ENCODE measurements at regions not wholly inside any gene's neighbourhood (a gene's known extent, or its start where the extent isn't known, plus 50 kb on each side); places are given as distances from the start of the nearest gene placed in this dataset.
"Not testable (repeated sequence)": the region's sequence is repeated elsewhere in the genome, so short reads cannot be mapped to it uniquely, and the experiment has no call there.

- Histone ChIP-seq H3K4me3 (ENCODE audit: low read length) (no peak overlapping the region), H3K36me3 (ENCODE audit: insufficient read depth, low read depth, low read length) (no peaks in the 10 kb centered on the region), H3K27ac (ENCODE audit: low read length) (no peak overlapping the region), H3K9ac (ENCODE audit: low read depth, low read length) (no peak overlapping the region), H3K4me1 (ENCODE audit: insufficient read depth, low read length) (no peaks in the 10 kb centered on the region), H3K27me3 (ENCODE audit: insufficient read depth, low read length) (no peaks in the 10 kb centered on the region), H3K9me3 (ENCODE audit: insufficient read depth, low read depth, low read length) (no peaks in the 10 kb centered on the region)
Measured at GRCh38 chr10:23780331-23780730, 341.5 kb downstream of the OTUD1 start.

- Histone ChIP-seq H3K4me1 (ENCODE audit: insufficient read depth, low read length) (no peaks in the 10 kb centered on the region), H3K9me3 (ENCODE audit: insufficient read depth, low read depth, low read length) (no peaks in the 10 kb centered on the region), H3K27me3 (ENCODE audit: insufficient read depth, low read length) (no peaks in the 10 kb centered on the region), H3K27ac (ENCODE audit: low read length) (no peak overlapping the region), H3K4me3 (ENCODE audit: low read length) (no peak overlapping the region), H3K36me3 (ENCODE audit: insufficient read depth, low read depth, low read length) (no peaks in the 10 kb centered on the region), H3K9ac (ENCODE audit: low read depth, low read length) (no peak overlapping the region)
Measured at GRCh38 chr10:23786594-23786993, 347.7 kb downstream of the OTUD1 start.

- Histone ChIP-seq H3K27ac (ENCODE audit: low read length) (no peak overlapping the region), H3K27me3 (ENCODE audit: insufficient read depth, low read length) (no peaks in the 10 kb centered on the region), H3K4me1 (ENCODE audit: insufficient read depth, low read length) (no peaks in the 10 kb centered on the region), H3K36me3 (ENCODE audit: insufficient read depth, low read depth, low read length) (no peaks in the 10 kb centered on the region), H3K9ac (ENCODE audit: low read depth, low read length) (no peak overlapping the region), H3K9me3 (ENCODE audit: insufficient read depth, low read depth, low read length) (no peaks in the 10 kb centered on the region), H3K4me3 (ENCODE audit: low read length) (no peak overlapping the region)
Measured at GRCh38 chr10:23793577-23793976, 354.7 kb downstream of the OTUD1 start.

- H3K4me1 ChIP-seq (ENCODE audit: insufficient read depth, low read length); H3K27ac ChIP-seq (ENCODE audit: low read length); H3K9me3 ChIP-seq (ENCODE audit: insufficient read depth, low read depth, low read length); H3K4me3 ChIP-seq (ENCODE audit: low read length); H3K27me3 ChIP-seq (ENCODE audit: insufficient read depth, low read length); H3K9ac ChIP-seq (ENCODE audit: low read depth, low read length); H3K36me3 ChIP-seq (ENCODE audit: insufficient read depth, low read depth, low read length): not testable (repeated sequence)
Measured at GRCh38 chr10:23797452-23797851, 358.6 kb downstream of the OTUD1 start.

- Histone ChIP-seq H3K27ac (ENCODE audit: low read length) (no peak overlapping the region), H3K4me3 (ENCODE audit: low read length) (no peak overlapping the region), H3K4me1 (ENCODE audit: insufficient read depth, low read length) (no peaks in the 10 kb centered on the region), H3K9ac (ENCODE audit: low read depth, low read length) (no peak overlapping the region), H3K9me3 (ENCODE audit: insufficient read depth, low read depth, low read length) (no peaks in the 10 kb centered on the region), H3K36me3 (ENCODE audit: insufficient read depth, low read depth, low read length) (no peaks in the 10 kb centered on the region), H3K27me3 (ENCODE audit: insufficient read depth, low read length) (no peaks in the 10 kb centered on the region)
Measured at GRCh38 chr10:23804125-23804524, 365.2 kb downstream of the OTUD1 start.

- Histone ChIP-seq H3K4me1 (ENCODE audit: insufficient read depth, low read length) (no peaks in the 10 kb centered on the region; the same call in none of the 2 replicates), H3K27me3 (ENCODE audit: insufficient read depth, low read length) (no peaks in the 10 kb centered on the region), H3K4me3 (ENCODE audit: low read length) (no peak overlapping the region), H3K27ac (ENCODE audit: low read length) (no peak overlapping the region), H3K9me3 (ENCODE audit: insufficient read depth, low read depth, low read length) (no peaks in the 10 kb centered on the region), H3K36me3 (ENCODE audit: insufficient read depth, low read depth, low read length) (no peaks in the 10 kb centered on the region), H3K9ac (ENCODE audit: low read depth, low read length) (no peak overlapping the region)
Measured at GRCh38 chr10:23813687-23814086, 374.8 kb downstream of the OTUD1 start.

- H3K4me1 ChIP-seq (ENCODE audit: insufficient read depth, low read length) = no peaks in the 10 kb centered on the region; the same call in none of the 2 replicates
- no peak overlapping the region for H3K9ac ChIP-seq (ENCODE audit: low read depth, low read length)
- H3K9me3 ChIP-seq (ENCODE audit: insufficient read depth, low read depth, low read length) = no peaks in the 10 kb centered on the region
- no peak overlapping the region for H3K27ac ChIP-seq (ENCODE audit: low read length)
- no peaks in the 10 kb centered on the region; the same call in 1 of the 2 replicates for H3K27me3 ChIP-seq (ENCODE audit: insufficient read depth, low read length)
- no peak overlapping the region for H3K4me3 ChIP-seq (ENCODE audit: low read length)
- H3K36me3 ChIP-seq (ENCODE audit: insufficient read depth, low read depth, low read length) = no peaks in the 10 kb centered on the region
Measured at GRCh38 chr10:23818484-23818883, 379.6 kb downstream of the OTUD1 start.

- H3K27ac ChIP-seq (ENCODE audit: low read length) = no peak overlapping the region
- no peaks in the 10 kb centered on the region; the same call in 1 of the 2 replicates for H3K27me3 ChIP-seq (ENCODE audit: insufficient read depth, low read length)
- H3K9me3 ChIP-seq (ENCODE audit: insufficient read depth, low read depth, low read length) = no peaks in the 10 kb centered on the region
- no peak overlapping the region for H3K9ac ChIP-seq (ENCODE audit: low read depth, low read length)
- H3K36me3 ChIP-seq (ENCODE audit: insufficient read depth, low read depth, low read length) = no peaks in the 10 kb centered on the region
- no peaks in the 10 kb centered on the region; the same call in none of the 2 replicates for H3K4me1 ChIP-seq (ENCODE audit: insufficient read depth, low read length)
- H3K4me3 ChIP-seq (ENCODE audit: low read length) = no peak overlapping the region
Measured at GRCh38 chr10:23820792-23821191, 381.9 kb downstream of the OTUD1 start.

- Histone ChIP-seq H3K9ac (ENCODE audit: low read depth, low read length) (no peak overlapping the region), H3K27ac (ENCODE audit: low read length) (no peak overlapping the region), H3K9me3 (ENCODE audit: insufficient read depth, low read depth, low read length) (no peaks in the 10 kb centered on the region), H3K36me3 (ENCODE audit: insufficient read depth, low read depth, low read length) (no peaks in the 10 kb centered on the region), H3K4me3 (ENCODE audit: low read length) (no peak overlapping the region), H3K27me3 (ENCODE audit: insufficient read depth, low read length) (no peaks in the 10 kb centered on the region; the same call in 1 of the 2 replicates), H3K4me1 (ENCODE audit: insufficient read depth, low read length) (no peaks in the 10 kb centered on the region)
Measured at GRCh38 chr10:23824822-23825221, 384.1 kb upstream of the KIAA1217 start.

GRCh38 chr10:23826421-23826820, 382.5 kb upstream of the KIAA1217 start:
- Histone ChIP-seq H3K9me3 (ENCODE audit: insufficient read depth, low read depth, low read length) (no peaks in the 10 kb centered on the region), H3K27ac (ENCODE audit: low read length) (no peak overlapping the region), H3K36me3 (ENCODE audit: insufficient read depth, low read depth, low read length) (no peaks in the 10 kb centered on the region), H3K4me1 (ENCODE audit: insufficient read depth, low read length) (no peaks in the 10 kb centered on the region), H3K9ac (ENCODE audit: low read depth, low read length) (no peak overlapping the region), H3K4me3 (ENCODE audit: low read length) (no peak overlapping the region), H3K27me3 (ENCODE audit: insufficient read depth, low read length) (no peaks in the 10 kb centered on the region; the same call in 1 of the 2 replicates)

- Histone ChIP-seq H3K9ac (ENCODE audit: low read depth, low read length) (no peak overlapping the region), H3K27ac (ENCODE audit: low read length) (no peak overlapping the region), H3K4me1 (ENCODE audit: insufficient read depth, low read length) (no peaks in the 10 kb centered on the region), H3K36me3 (ENCODE audit: insufficient read depth, low read depth, low read length) (no peaks in the 10 kb centered on the region), H3K4me3 (ENCODE audit: low read length) (no peak overlapping the region), H3K27me3 (ENCODE audit: insufficient read depth, low read length) (no peaks in the 10 kb centered on the region; the same call in 1 of the 2 replicates), H3K9me3 (ENCODE audit: insufficient read depth, low read depth, low read length) (no peaks in the 10 kb centered on the region)
Measured at GRCh38 chr10:23829556-23829955, 379.4 kb upstream of the KIAA1217 start.

GRCh38 chr10:23834091-23834490, 374.8 kb upstream of the KIAA1217 start:
- H3K27ac ChIP-seq (ENCODE audit: low read length) = no peak overlapping the region
- no peaks in the 10 kb centered on the region for H3K9me3 ChIP-seq (ENCODE audit: insufficient read depth, low read depth, low read length)
- no peaks in the 10 kb centered on the region for H3K36me3 ChIP-seq (ENCODE audit: insufficient read depth, low read depth, low read length)
- H3K27me3 ChIP-seq (ENCODE audit: insufficient read depth, low read length) = no peaks in the 10 kb centered on the region
- H3K9ac ChIP-seq (ENCODE audit: low read depth, low read length) = no peak overlapping the region
- no peaks in the 10 kb centered on the region for H3K4me1 ChIP-seq (ENCODE audit: insufficient read depth, low read length)
- H3K4me3 ChIP-seq (ENCODE audit: low read length) = no peak overlapping the region

- no peaks in the 10 kb centered on the region for H3K27me3 ChIP-seq (ENCODE audit: insufficient read depth, low read length)
- H3K36me3 ChIP-seq (ENCODE audit: insufficient read depth, low read depth, low read length) = no peaks in the 10 kb centered on the region
- H3K4me1 ChIP-seq (ENCODE audit: insufficient read depth, low read length) = no peaks in the 10 kb centered on the region
- H3K9me3 ChIP-seq (ENCODE audit: insufficient read depth, low read depth, low read length) = no peaks in the 10 kb centered on the region; the same call in 1 of the 2 replicates
- no peak overlapping the region for H3K9ac ChIP-seq (ENCODE audit: low read depth, low read length)
- no peak overlapping the region for H3K4me3 ChIP-seq (ENCODE audit: low read length)
- H3K27ac ChIP-seq (ENCODE audit: low read length) = no peak overlapping the region
Measured at GRCh38 chr10:23850631-23851030, 358.3 kb upstream of the KIAA1217 start.

All from iPS-20b (cell line).